Hepatocyte (in vitro differentiated cells): ENCODE measurements at regions not wholly inside any gene's neighbourhood (a gene's known extent, or its start where the extent isn't known, plus 50 kb on each side); places are given as distances from the start of the nearest gene placed in this dataset.

Experiments used
- EZH2 ChIP-seq: fragments of 200-600 bp; sonication (generic); IDR thresholded peaks from 2 replicates; pipeline ENCODE4 v1.6.1; 2016; ENCODE audit warnings: antibody characterized with exemption, mild to moderate bottlenecking, borderline replicate concordance
- EZH2phosphoT487 ChIP-seq: fragments of 200-600 bp; sonication (generic); IDR thresholded peaks from one replicate; pipeline ENCODE4 v1.6.1; 2018; ENCODE audit warnings: antibody characterized with exemption, mild to moderate bottlenecking, low read depth, moderate library complexity; ENCODE audit not compliant: unreplicated experiment, severe bottlenecking
- TF ChIP-seq, protein P1 (sequence below): fragments of 200-600 bp; sonication (generic); IDR thresholded peaks from 2 replicates; pipeline ENCODE4 v1.5.1; 2016; ENCODE audit warnings: antibody characterized with exemption, mild to moderate bottlenecking; ENCODE audit not compliant: poor library complexity

DNA sequence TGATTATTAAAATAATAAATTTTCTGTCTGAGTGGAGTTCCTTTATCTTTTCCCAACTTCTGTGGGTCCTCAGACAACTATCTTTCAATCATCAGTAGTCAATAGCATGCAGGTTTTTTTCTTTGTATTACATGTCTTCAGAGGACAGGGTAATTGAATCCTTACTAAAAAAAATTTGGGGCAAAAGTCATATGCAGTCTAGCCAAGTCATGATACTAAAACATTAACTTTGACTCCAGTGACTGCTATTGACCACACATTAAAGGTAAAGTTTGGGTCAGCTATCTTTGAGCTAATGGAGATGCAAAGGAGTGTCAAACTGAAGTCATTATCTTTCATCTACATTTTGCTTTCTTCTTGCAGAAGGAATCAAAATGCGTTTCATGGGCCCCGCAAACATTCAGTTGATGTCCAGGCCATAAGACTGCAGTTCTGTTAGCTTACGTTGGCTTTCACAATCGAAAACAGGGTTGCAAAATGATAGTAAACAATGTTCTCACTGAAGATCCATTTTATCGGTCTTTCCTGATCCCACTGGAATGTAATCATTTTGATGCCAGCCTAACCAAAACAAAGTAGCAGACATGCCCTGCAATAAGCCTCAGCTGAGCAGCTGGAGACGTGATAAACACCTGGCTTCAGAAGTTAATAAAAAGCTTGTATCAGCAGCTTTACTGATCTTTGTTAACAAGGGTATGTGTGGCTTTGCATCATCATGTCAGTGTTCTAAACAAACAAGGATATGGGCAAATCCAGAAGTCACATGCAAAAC lies 186.1 kb upstream of the PRLR start:
- no peak for TF ChIP-seq EZH2
- TF ChIP-seq, protein P1, sequence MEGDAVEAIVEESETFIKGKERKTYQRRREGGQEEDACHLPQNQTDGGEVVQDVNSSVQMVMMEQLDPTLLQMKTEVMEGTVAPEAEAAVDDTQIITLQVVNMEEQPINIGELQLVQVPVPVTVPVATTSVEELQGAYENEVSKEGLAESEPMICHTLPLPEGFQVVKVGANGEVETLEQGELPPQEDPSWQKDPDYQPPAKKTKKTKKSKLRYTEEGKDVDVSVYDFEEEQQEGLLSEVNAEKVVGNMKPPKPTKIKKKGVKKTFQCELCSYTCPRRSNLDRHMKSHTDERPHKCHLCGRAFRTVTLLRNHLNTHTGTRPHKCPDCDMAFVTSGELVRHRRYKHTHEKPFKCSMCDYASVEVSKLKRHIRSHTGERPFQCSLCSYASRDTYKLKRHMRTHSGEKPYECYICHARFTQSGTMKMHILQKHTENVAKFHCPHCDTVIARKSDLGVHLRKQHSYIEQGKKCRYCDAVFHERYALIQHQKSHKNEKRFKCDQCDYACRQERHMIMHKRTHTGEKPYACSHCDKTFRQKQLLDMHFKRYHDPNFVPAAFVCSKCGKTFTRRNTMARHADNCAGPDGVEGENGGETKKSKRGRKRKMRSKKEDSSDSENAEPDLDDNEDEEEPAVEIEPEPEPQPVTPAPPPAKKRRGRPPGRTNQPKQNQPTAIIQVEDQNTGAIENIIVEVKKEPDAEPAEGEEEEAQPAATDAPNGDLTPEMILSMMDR, result no peak
- no peak for TF ChIP-seq EZH2phosphoT487
